ENCODE measurements at regions not wholly inside any gene's neighbourhood (a gene's known extent, or its start where the extent isn't known, plus 50 kb on each side); places are given as distances from the start of the nearest gene placed in this dataset.

- no peak overlapping the region for H3K27ac ChIP-seq
- DNase-seq (ENCODE audit: low spot score): no peak
- CTCF ChIA-PET: no interaction called here
- TF ChIP-seq CTCF (conservative IDR thresholded peaks at IDR 0.05; ENCODE audit: low read depth): no peak
- POLR2A ChIA-PET (ENCODE audit: low non-redundant PET): no interaction called here
Measured at GRCh38 chr1:83747853-83748482, 251.0 kb downstream of the TTLL7 start.

- DNase-seq (ENCODE audit: low spot score): no peak
- ChIA-PET POLR2A (ENCODE audit: low non-redundant PET) (no interaction called here), CTCF (no interaction called here)
- no peak overlapping the region for H3K27ac ChIP-seq
- no peak for TF ChIP-seq CTCF (conservative IDR thresholded peaks at IDR 0.05; ENCODE audit: low read depth)
Measured at GRCh38 chr1:83746234-83746633, 252.7 kb downstream of the TTLL7 start.

DNA sequence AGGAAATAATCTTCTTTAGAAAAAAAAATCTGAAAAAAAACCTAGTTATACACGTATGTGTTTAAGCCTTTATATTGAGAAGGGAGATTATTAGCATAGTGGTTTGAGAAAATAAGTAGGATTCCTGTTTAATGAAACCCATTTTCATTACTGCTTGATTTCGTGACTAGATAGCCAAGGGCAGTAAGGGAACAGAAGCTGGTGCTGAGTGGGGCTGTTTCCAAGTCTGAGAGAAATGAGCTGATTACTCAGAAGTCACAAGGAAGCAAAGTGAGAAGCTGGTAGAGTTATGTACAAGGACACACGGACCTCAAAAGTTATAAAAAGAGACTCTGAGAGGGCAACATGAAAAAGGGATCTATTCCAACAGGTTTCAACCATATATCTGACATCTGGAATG is 256.5 kb downstream of the TTLL7 start:
- DNase-seq (ENCODE audit: low spot score): no peak
- H3K27ac ChIP-seq: no peak overlapping the region
- POLR2A ChIA-PET (ENCODE audit: low non-redundant PET): no interaction called here
- CTCF ChIA-PET: interaction anchor here (0.7 kb wide), 1 partner anchor 40 kb away, joined by 3 read pairs; no protein-coding TSS in a partner anchor
- no peak for TF ChIP-seq CTCF (conservative IDR thresholded peaks at IDR 0.05; ENCODE audit: low read depth)

DNA sequence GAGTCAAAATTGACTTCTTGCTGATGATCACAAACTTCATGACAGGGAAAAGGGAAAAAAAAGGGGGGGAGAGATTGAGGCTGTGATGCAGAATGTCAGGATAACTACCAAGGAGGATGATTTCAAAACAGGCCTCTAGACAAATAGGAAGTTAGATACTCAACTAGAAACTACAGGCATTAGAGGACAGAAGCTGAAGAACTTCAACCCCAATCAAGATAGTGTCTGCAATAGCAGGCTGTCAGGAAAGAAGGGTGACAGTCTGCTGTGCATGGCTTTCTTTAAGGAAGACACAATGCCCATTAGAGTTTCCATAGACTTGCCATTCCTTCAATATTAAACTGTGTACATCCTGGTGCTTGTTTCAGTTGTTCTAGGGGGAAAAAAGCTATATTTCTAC is 257.2 kb downstream of the TTLL7 start:
- H3K27ac ChIP-seq: no peak overlapping the region
- no peak for DNase-seq (ENCODE audit: low spot score)
- CTCF ChIA-PET: interaction anchor here (0.5 kb wide), 1 partner anchor 9 kb away, joined by 5 read pairs; no protein-coding TSS in a partner anchor
- POLR2A ChIA-PET (ENCODE audit: low non-redundant PET): no interaction called here
- no peak for TF ChIP-seq CTCF (conservative IDR thresholded peaks at IDR 0.05; ENCODE audit: low read depth)

- no peak for TF ChIP-seq CTCF (conservative IDR thresholded peaks at IDR 0.05; ENCODE audit: low read depth)
- H3K27ac ChIP-seq: no peak overlapping the region
- ChIA-PET CTCF (interaction anchor here (0.5 kb wide), 1 partner anchor 9 kb away, joined by 5 read pairs; no protein-coding TSS in a partner anchor), POLR2A (ENCODE audit: low non-redundant PET) (no interaction called here)
- DNase-seq (ENCODE audit: low spot score): no peak
Measured at GRCh38 chr1:83741348-83741747, 257.6 kb downstream of the TTLL7 start.

- no peak overlapping the region for H3K27ac ChIP-seq
- no peak for TF ChIP-seq CTCF (conservative IDR thresholded peaks at IDR 0.05; ENCODE audit: low read depth)
- POLR2A ChIA-PET (ENCODE audit: low non-redundant PET): no interaction called here
- no peak for DNase-seq (ENCODE audit: low spot score)
- CTCF ChIA-PET: no interaction called here
Measured at GRCh38 chr1:83735526-83735925, 263.4 kb downstream of the TTLL7 start.
